OCI-LY3 (cell line): ENCODE measurements at regions not wholly inside any gene's neighbourhood (a gene's known extent, or its start where the extent isn't known, plus 50 kb on each side); places are given as distances from the start of the nearest gene placed in this dataset.

Source experiments
- H2AFZ ChIP-seq: fragments of 200-600, 300-600 bp; shearing (Covaris generic); 2 replicates; pipeline ENCODE4 v1.6.0; 2014; ENCODE audit warnings: antibody characterized with exemption, low read depth, low read length
- H3K27ac ChIP-seq: fragments of 200-600, 300-600 bp; sonication (generic); 2 replicates; pipeline ENCODE4 v1.5.1; 2014; ENCODE audit warnings: mild to moderate bottlenecking, low read length, moderate library complexity, mixed read lengths
- H3K27me3 ChIP-seq: fragments of 200-600, 300-600 bp; sonication (generic); 2 replicates; pipeline ENCODE4 v1.6.1; 2014; ENCODE audit warnings: low read depth, low read length, mixed read lengths
- H3K36me3 ChIP-seq: fragments of 200-600, 300-600 bp; sonication (generic); replicated peaks from 2 replicates; pipeline ENCODE3; 2014; ENCODE audit warnings: low read depth, low read length, mixed read lengths
- H3K4me1 ChIP-seq: fragments of 300-600, 200-600 bp; sonication (generic); 2 replicates; pipeline ENCODE4 v1.6.1; 2014; ENCODE audit warnings: low read length, mixed read lengths
- H3K4me2 ChIP-seq: fragments of 200-600, 300-600 bp; sonication (generic); 2 replicates; pipeline ENCODE4 v1.6.1; 2014; ENCODE audit warnings: low read length, mixed read lengths
- H3K4me3 ChIP-seq: fragments of 300-600, 200-600 bp; sonication (generic); 2 replicates; pipeline ENCODE4 v1.5.1; 2014; ENCODE audit warnings: antibody characterized with exemption, mild to moderate bottlenecking, low read length, moderate library complexity
- H3K79me2 ChIP-seq: fragments of 300-600, 200-600 bp; shearing (Covaris generic); 2 replicates; pipeline ENCODE4 v1.6.1; 2014; ENCODE audit warnings: mild to moderate bottlenecking, low read length, mixed read lengths
- H3K9ac ChIP-seq: fragments of 300-600, 200-600 bp; shearing (Covaris generic); 2 replicates; pipeline ENCODE4 v1.6.0; 2014; ENCODE audit warnings: mild to moderate bottlenecking, low read length, moderate library complexity
- H3K9me3 ChIP-seq: fragments of 200-600, 300-600 bp; shearing (Covaris generic); 2 replicates; pipeline ENCODE4 v1.6.1; 2014; ENCODE audit warnings: low read length, mixed read lengths; ENCODE audit not compliant: insufficient read depth
- H4K20me1 ChIP-seq: fragments of 200-600, 300-600 bp; sonication (generic); 2 replicates; pipeline ENCODE4 v1.6.1; 2016; ENCODE audit warnings: low read length, mixed read lengths; ENCODE audit not compliant: insufficient read depth
- CTCF ChIP-seq: fragments of 200-600, 300-600 bp; sonication (generic); IDR thresholded peaks from 2 replicates; pipeline ENCODE4 v1.5.1; 2014; ENCODE audit warnings: antibody characterized with exemption, low read length, low read depth
- EZH2phosphoT487 ChIP-seq: fragments of 200-600 bp; shearing (Covaris generic); IDR thresholded peaks from 2 replicates; pipeline ENCODE4 v1.6.1; 2018; ENCODE audit warnings: antibody characterized with exemption, mixed run types, low read depth

GRCh38 chr6:112450663-112451062 is 103.5 kb downstream of the RFPL4B start:
- Histone ChIP-seq H3K4me2 (no peak overlapping the region), H3K27me3 (no peaks in the 10 kb centered on the region), H3K79me2 (no peaks in the 10 kb centered on the region), H3K4me3 (no peak overlapping the region), H3K9me3 (no peaks in the 10 kb centered on the region), H4K20me1 (no peaks in the 10 kb centered on the region), H3K36me3 (no peaks in the 10 kb centered on the region), H3K4me1 (no peaks in the 10 kb centered on the region), H3K9ac (no peak overlapping the region), H2AFZ (no peak overlapping the region), H3K27ac (no peak overlapping the region)
- no peak for TF ChIP-seq CTCF
- TF ChIP-seq EZH2phosphoT487, result no peak

GRCh38 chr6:112457886-112458285 is 110.8 kb downstream of the RFPL4B start:
- no peak for TF ChIP-seq CTCF
- TF ChIP-seq EZH2phosphoT487, result no peak
- Histone ChIP-seq H3K4me1 (no peaks in the 10 kb centered on the region), H3K4me2 (no peak overlapping the region), H3K4me3 (no peak overlapping the region), H3K36me3 (no peaks in the 10 kb centered on the region), H3K27me3 (no peaks in the 10 kb centered on the region), H3K79me2 (no peaks in the 10 kb centered on the region), H3K9me3 (no peaks in the 10 kb centered on the region), H3K27ac (no peak overlapping the region), H3K9ac (no peak overlapping the region), H2AFZ (no peak overlapping the region), H4K20me1 (no peaks in the 10 kb centered on the region)

GRCh38 chr6:112459758-112460304 is 112.7 kb downstream of the RFPL4B start:
- Histone ChIP-seq H3K79me2 (no peaks in the 10 kb centered on the region), H3K4me2 (no peak overlapping the region), H3K4me3 (no peak overlapping the region), H3K27me3 (no peaks in the 10 kb centered on the region), H3K27ac (no peak overlapping the region), H3K36me3 (no peaks in the 10 kb centered on the region), H2AFZ (no peak overlapping the region), H3K9me3 (no peaks in the 10 kb centered on the region), H3K9ac (no peak overlapping the region), H3K4me1 (no peaks in the 10 kb centered on the region), H4K20me1 (no peaks in the 10 kb centered on the region)
- no peak for TF ChIP-seq EZH2phosphoT487
- TF ChIP-seq CTCF, result no peak

- H3K4me3 ChIP-seq, result no peak overlapping the region
- H3K79me2 ChIP-seq, result no peaks in the 10 kb centered on the region
- H2AFZ ChIP-seq, result no peak overlapping the region
- H4K20me1 ChIP-seq, result no peaks in the 10 kb centered on the region
- no peak overlapping the region for H3K9ac ChIP-seq
- no peak overlapping the region for H3K27ac ChIP-seq
- no peaks in the 10 kb centered on the region for H3K9me3 ChIP-seq
- no peak overlapping the region for H3K4me2 ChIP-seq
- no peaks in the 10 kb centered on the region for H3K27me3 ChIP-seq
- peaks cover 23% of the 10 kb centered on the region for H3K4me1 ChIP-seq
- no peaks in the 10 kb centered on the region for H3K36me3 ChIP-seq
- TF ChIP-seq CTCF (no peak), EZH2phosphoT487 (no peak)
These were observed 118.0 kb downstream of the RFPL4B start for GRCh38 chr6:112464901-112465665.
